ENCODE measurements at regions not wholly inside any gene's neighbourhood (a gene's known extent, or its start where the extent isn't known, plus 50 kb on each side); places are given as distances from the start of the nearest gene placed in this dataset.
"Not testable (repeated sequence)": the region's sequence is repeated elsewhere in the genome, so short reads cannot be mapped to it uniquely, and the experiment has no call there.

GRCh38 chrX:35497453-35497852, 300.7 kb upstream of the MAGEB16 start:
- H3K4me3 ChIP-seq (ENCODE audit: low read length); H3K4me2 ChIP-seq (ENCODE audit: low read length); H3K9me2 ChIP-seq (ENCODE audit: insufficient read depth, low read length); H3K36me3 ChIP-seq (ENCODE audit: insufficient read depth, low read length); H2AFZ ChIP-seq (ENCODE audit: low read depth, low read length); H3K79me2 ChIP-seq (replicated peaks; ENCODE audit: insufficient read depth, low read length); H3K27ac ChIP-seq (ENCODE audit: low read length); H4K20me1 ChIP-seq (ENCODE audit: insufficient read depth); H3K9ac ChIP-seq (ENCODE audit: low read length); H3K9me3 ChIP-seq (ENCODE audit: low read length); H3K27me3 ChIP-seq (ENCODE audit: insufficient read depth, low read depth, low read length); H3F3A ChIP-seq (ENCODE audit: insufficient read depth, low read length, poor library complexity, severe bottlenecking): not testable (repeated sequence)

GRCh38 chrX:35499071-35499862, 298.9 kb upstream of the MAGEB16 start:
- H3F3A ChIP-seq (ENCODE audit: insufficient read depth, low read length, poor library complexity, severe bottlenecking), result no peaks in the 10 kb centered on the region
- H3K9me2 ChIP-seq (ENCODE audit: insufficient read depth, low read length), result no peaks in the 10 kb centered on the region
- no peaks in the 10 kb centered on the region for H3K9me3 ChIP-seq (ENCODE audit: low read length)
- H3K79me2 ChIP-seq (replicated peaks; ENCODE audit: insufficient read depth, low read length), result no peaks in the 10 kb centered on the region
- H3K36me3 ChIP-seq (ENCODE audit: insufficient read depth, low read length), result no peaks in the 10 kb centered on the region
- H4K20me1 ChIP-seq (ENCODE audit: insufficient read depth), result no peaks in the 10 kb centered on the region
- H3K27me3 ChIP-seq (ENCODE audit: insufficient read depth, low read depth, low read length), result no peaks in the 10 kb centered on the region
- no peak overlapping the region for H3K9ac ChIP-seq (ENCODE audit: low read length)
- H3K4me3 ChIP-seq (ENCODE audit: low read length), result no peak overlapping the region
- TF ChIP-seq MXI1 (conservative IDR thresholded peaks at IDR 0.05; ENCODE audit: poor library complexity, severe bottlenecking), result no peak
- no peak for TF ChIP-seq POLR2AphosphoS5 (IDR thresholded peaks at IDR 0.05)
- TF ChIP-seq CTCF (IDR thresholded peaks at IDR 0.05; ENCODE audit: poor library complexity, severe bottlenecking), result no peak
- TF ChIP-seq SMC3 (conservative IDR thresholded peaks at IDR 0.05; ENCODE audit: poor library complexity), result no peak
- TF ChIP-seq REST (IDR thresholded peaks at IDR 0.05; ENCODE audit: borderline replicate concordance), result no peak
- no peak for TF ChIP-seq TAF1 (IDR thresholded peaks at IDR 0.05; ENCODE audit: low read depth)
- no peak for TF ChIP-seq EZH2 (IDR thresholded peaks at IDR 0.05; ENCODE audit: borderline replicate concordance, insufficient read depth, low read length, poor library complexity, severe bottlenecking)
- no peak for TF ChIP-seq RAD21 (conservative IDR thresholded peaks at IDR 0.05)
- TF ChIP-seq EP300 (conservative IDR thresholded peaks at IDR 0.05; ENCODE audit: poor library complexity, severe bottlenecking), result no peak
- H3K27ac ChIP-seq (ENCODE audit: low read length), result no peak overlapping the region
- H3K4me2 ChIP-seq (ENCODE audit: low read length), result no peak overlapping the region
- no peak overlapping the region for H2AFZ ChIP-seq (ENCODE audit: low read depth, low read length)

Measured in neural cell (in vitro differentiated cells).